ENCODE measurements at regions not wholly inside any gene's neighbourhood (a gene's known extent, or its start where the extent isn't known, plus 50 kb on each side); places are given as distances from the start of the nearest gene placed in this dataset.

GRCh38 chr4:31598639-31599038, 878.5 kb downstream of the PCDH7 start:
- ATAC-seq: no peak
- no peak for DNase-seq
- intact Hi-C loops (cut with DNase I): no loop called here

GRCh38 chr4:31601793-31602192, 881.6 kb downstream of the PCDH7 start:
- intact Hi-C loops (cut with DNase I): no loop called here
- ATAC-seq (no peak), DNase-seq (no peak)

- intact Hi-C loops (cut with DNase I): no loop called here
- DNase-seq (no peak), ATAC-seq (no peak)
These were observed 893.9 kb downstream of the PCDH7 start for GRCh38 chr4:31613946-31614623.

GRCh38 chr4:31617667-31618066, 897.5 kb downstream of the PCDH7 start:
- ATAC-seq (no peak), DNase-seq (no peak)
- intact Hi-C loops (cut with DNase I): no loop called here

- intact Hi-C loops (cut with DNase I): no loop called here
- ATAC-seq: peak in 1 of 2 donors; percentile 49
- DNase-seq: peak; percentile 22
These were observed 900.3 kb downstream of the PCDH7 start for GRCh38 chr4:31620476-31620875.

GRCh38 chr4:31645236-31645635, 925.1 kb downstream of the PCDH7 start:
- intact Hi-C loops (cut with DNase I): no loop called here
- no peak for DNase-seq
- ATAC-seq: no peak

- intact Hi-C loops (cut with DNase I): no loop called here
- DNase-seq (no peak), ATAC-seq (no peak)
These were observed 927.6 kb downstream of the PCDH7 start for GRCh38 chr4:31647786-31648185.

- DNase-seq: no peak
- intact Hi-C loops (cut with DNase I): no loop called here
- ATAC-seq: no peak
These were observed 929.7 kb downstream of the PCDH7 start for GRCh38 chr4:31649878-31650277.

GRCh38 chr4:31651541-31651940, 931.4 kb downstream of the PCDH7 start:
- DNase-seq: no peak
- intact Hi-C loops (cut with DNase I): no loop called here
- ATAC-seq: no peak

- intact Hi-C loops (cut with DNase I): no loop called here
- no peak for ATAC-seq
- no peak for DNase-seq
These were observed 935.2 kb downstream of the PCDH7 start for GRCh38 chr4:31655328-31655727.

- no peak for DNase-seq
- intact Hi-C loops (cut with DNase I): no loop called here
- no peak for ATAC-seq
These were observed 937.8 kb downstream of the PCDH7 start for GRCh38 chr4:31657859-31658570.

- ATAC-seq (no peak), DNase-seq (no peak)
- intact Hi-C loops (cut with DNase I): no loop called here
These were observed 940.7 kb downstream of the PCDH7 start for GRCh38 chr4:31660916-31661315.

GRCh38 chr4:31662951-31663350, 942.8 kb downstream of the PCDH7 start:
- ATAC-seq (no peak), DNase-seq (no peak)
- intact Hi-C loops (cut with DNase I): no loop called here

GRCh38 chr4:31667686-31668085, 947.5 kb downstream of the PCDH7 start:
- DNase-seq: no peak
- ATAC-seq: no peak
- intact Hi-C loops (cut with DNase I): no loop called here

GRCh38 chr4:31674313-31674947, 954.3 kb downstream of the PCDH7 start:
- intact Hi-C loops (cut with DNase I): no loop called here
- DNase-seq (no peak), ATAC-seq (no peak)

- DNase-seq (no peak), ATAC-seq (no peak)
- intact Hi-C loops (cut with DNase I): no loop called here
These were observed 958.2 kb downstream of the PCDH7 start for GRCh38 chr4:31678356-31678755.

- intact Hi-C loops (cut with DNase I): no loop called here
- no peak for ATAC-seq
- no peak for DNase-seq
These were observed 962.6 kb downstream of the PCDH7 start for GRCh38 chr4:31682796-31683195.

- no peak for DNase-seq
- intact Hi-C loops (cut with DNase I): no loop called here
- no peak for ATAC-seq
These were observed 967.7 kb downstream of the PCDH7 start for GRCh38 chr4:31687717-31688342.

- ATAC-seq: no peak
These were observed 972.3 kb downstream of the PCDH7 start for GRCh38 chr4:31692399-31692940.

GRCh38 chr4:31701256-31701655, 981.1 kb downstream of the PCDH7 start:
- ATAC-seq: no peak
- DNase-seq: peak; percentile 8
- intact Hi-C loops (cut with DNase I): no loop called here

More at GRCh38 chr4:31692399-31692940, 972.3 kb downstream of the PCDH7 start:
- intact Hi-C loops (cut with DNase I): no loop called here
- DNase-seq: no peak

All from left cardiac atrium (tissue), 4 donors.